Vagina (tissue), 2 donors: ENCODE measurements at regions not wholly inside any gene's neighbourhood (a gene's known extent, or its start where the extent isn't known, plus 50 kb on each side); places are given as distances from the start of the nearest gene placed in this dataset.

ENCODE experiments used
- DNase-seq, 2 donors: peaks; one replicate each; pipeline ENCODE4 v3.0.0-alpha.2; 2017; ENCODE audit errors: extremely low spot score in 2 of 2
- H3K27ac ChIP-seq: fragments of 200-600 bp; sonication (generic); one replicate; pipeline ENCODE4 v1.5.1; 2019
- H3K27me3 ChIP-seq: fragments of 200-600 bp; sonication (generic); one replicate; pipeline ENCODE4 v1.5.1; 2019
- H3K36me3 ChIP-seq, 2 donors: fragments of 200-600 bp; sonication (generic); one replicate each; pipeline ENCODE4 v1.5.1; 2017 to 2019
- H3K4me1 ChIP-seq: fragments of 200-600 bp; sonication (generic); one replicate; pipeline ENCODE4 v1.5.1; 2019
- H3K4me3 ChIP-seq, 2 donors: fragments of 200-600 bp; sonication (generic); 1 replicate in 1 of 2; 2 replicates in 1 of 2; pipeline ENCODE4 v1.5.1; 2016 to 2019
- H3K9me3 ChIP-seq: fragments of 200-600 bp; sonication (generic); one replicate; pipeline ENCODE4 v1.5.1; 2019
- POLR2A ChIP-seq, 2 donors: fragments of 450-650 bp; IDR thresholded peaks; one replicate each; pipeline ENCODE4 v1.6.1; 2017; ENCODE audit warnings: antibody characterized with exemption in 2 of 2, mild to moderate bottlenecking in 2 of 2, moderate library complexity in 2 of 2
- POLR2AphosphoS5 ChIP-seq, 2 donors: sonication (generic); formaldehyde crosslinking; IDR thresholded peaks; one replicate each; pipeline ENCODE4 v1.9.0; 2017; ENCODE audit warnings: antibody characterized with exemption in 2 of 2, mild to moderate bottlenecking in 2 of 2, low read depth in 1 of 2; ENCODE audit not compliant: insufficient read depth in 1 of 2
- intact Hi-C: fragments of 100-400 bp; cut with DNase I; formaldehyde crosslinking; loops from one replicate; pipeline ENCODE4 v1.15.1; 2023
- TF ChIP-seq, protein P1 (sequence below), 3 experiments: fragments of 450-650 bp in 2 of 3; fragments of 200-600 bp in 1 of 3; sonication (generic) in 1 of 3; IDR thresholded peaks; one replicate each; pipeline ENCODE4 v1.5.1; 2017 to 2019; ENCODE audit warnings: antibody characterized with exemption in 3 of 3, mild to moderate bottlenecking in 2 of 3, moderate library complexity in 2 of 3

DNA sequence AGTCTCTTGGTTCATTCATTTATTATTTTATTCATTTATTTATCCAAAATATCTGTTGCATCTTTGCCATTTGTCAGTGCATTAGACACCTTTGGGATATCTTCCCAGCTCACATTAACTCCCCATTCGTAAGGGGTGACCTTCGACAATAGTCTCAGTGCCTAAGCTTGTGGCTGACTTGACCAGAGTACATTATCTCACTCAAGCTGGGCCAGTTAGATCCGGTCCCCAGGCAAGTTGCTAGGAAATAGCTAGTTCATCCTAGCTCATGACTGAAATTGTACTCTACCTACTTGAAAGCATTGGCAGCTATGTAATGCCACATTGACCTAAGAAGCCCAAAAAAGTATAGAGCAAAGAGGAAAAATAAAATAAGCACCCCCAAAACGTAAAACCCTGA is 165.3 kb downstream of the FBXO8 start:
- Histone ChIP-seq H3K4me1 (no peaks in the 10 kb centered on the region), H3K27ac (no peak overlapping the region), H3K9me3 (no peaks in the 10 kb centered on the region), H3K4me3 (no peak overlapping the region), H3K36me3 (no peaks in the 10 kb centered on the region), H3K27me3 (no peaks in the 10 kb centered on the region)
- intact Hi-C loops = no loop called here
- DNase-seq = no peak
- TF ChIP-seq, protein P1, sequence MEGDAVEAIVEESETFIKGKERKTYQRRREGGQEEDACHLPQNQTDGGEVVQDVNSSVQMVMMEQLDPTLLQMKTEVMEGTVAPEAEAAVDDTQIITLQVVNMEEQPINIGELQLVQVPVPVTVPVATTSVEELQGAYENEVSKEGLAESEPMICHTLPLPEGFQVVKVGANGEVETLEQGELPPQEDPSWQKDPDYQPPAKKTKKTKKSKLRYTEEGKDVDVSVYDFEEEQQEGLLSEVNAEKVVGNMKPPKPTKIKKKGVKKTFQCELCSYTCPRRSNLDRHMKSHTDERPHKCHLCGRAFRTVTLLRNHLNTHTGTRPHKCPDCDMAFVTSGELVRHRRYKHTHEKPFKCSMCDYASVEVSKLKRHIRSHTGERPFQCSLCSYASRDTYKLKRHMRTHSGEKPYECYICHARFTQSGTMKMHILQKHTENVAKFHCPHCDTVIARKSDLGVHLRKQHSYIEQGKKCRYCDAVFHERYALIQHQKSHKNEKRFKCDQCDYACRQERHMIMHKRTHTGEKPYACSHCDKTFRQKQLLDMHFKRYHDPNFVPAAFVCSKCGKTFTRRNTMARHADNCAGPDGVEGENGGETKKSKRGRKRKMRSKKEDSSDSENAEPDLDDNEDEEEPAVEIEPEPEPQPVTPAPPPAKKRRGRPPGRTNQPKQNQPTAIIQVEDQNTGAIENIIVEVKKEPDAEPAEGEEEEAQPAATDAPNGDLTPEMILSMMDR (IDR thresholded peaks at IDR 0.05) = no peak
- no peak for TF ChIP-seq POLR2AphosphoS5 (IDR thresholded peaks at IDR 0.05; ENCODE audit: insufficient read depth in 1 of 2, low read depth in 1 of 2)

DNA sequence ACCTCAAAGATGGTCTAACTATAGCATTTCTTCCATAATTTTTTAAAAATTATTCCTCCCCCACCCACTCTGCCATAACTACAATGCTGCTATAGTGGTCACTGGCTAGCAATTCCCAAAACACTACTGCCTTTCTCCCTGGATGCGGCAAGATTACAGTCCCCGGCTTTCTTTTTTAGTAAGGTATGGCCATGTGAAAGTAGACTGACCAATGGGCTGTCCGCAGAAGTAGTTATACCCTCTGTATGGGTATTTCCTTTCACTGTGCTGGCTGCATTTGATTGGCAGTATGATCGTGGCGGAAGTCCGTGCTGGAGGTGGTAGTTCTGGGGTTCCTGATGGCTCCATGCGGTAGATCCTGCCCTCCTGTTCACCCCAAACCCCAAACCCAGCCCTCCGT is 166.0 kb downstream of the FBXO8 start:
- H3K4me3 ChIP-seq = no peak overlapping the region
- H3K4me1 ChIP-seq = no peaks in the 10 kb centered on the region
- H3K36me3 ChIP-seq = no peaks in the 10 kb centered on the region
- no peaks in the 10 kb centered on the region for H3K27me3 ChIP-seq
- H3K27ac ChIP-seq = no peak overlapping the region
- no peak for DNase-seq
- TF ChIP-seq, protein P1 (IDR thresholded peaks at IDR 0.05) = no peak
- no peak for TF ChIP-seq POLR2AphosphoS5 (IDR thresholded peaks at IDR 0.05; ENCODE audit: insufficient read depth in 1 of 2, low read depth in 1 of 2)
- no peak for TF ChIP-seq POLR2A (IDR thresholded peaks at IDR 0.05)
- H3K9me3 ChIP-seq = no peaks in the 10 kb centered on the region
- intact Hi-C loops = no loop called here

DNA sequence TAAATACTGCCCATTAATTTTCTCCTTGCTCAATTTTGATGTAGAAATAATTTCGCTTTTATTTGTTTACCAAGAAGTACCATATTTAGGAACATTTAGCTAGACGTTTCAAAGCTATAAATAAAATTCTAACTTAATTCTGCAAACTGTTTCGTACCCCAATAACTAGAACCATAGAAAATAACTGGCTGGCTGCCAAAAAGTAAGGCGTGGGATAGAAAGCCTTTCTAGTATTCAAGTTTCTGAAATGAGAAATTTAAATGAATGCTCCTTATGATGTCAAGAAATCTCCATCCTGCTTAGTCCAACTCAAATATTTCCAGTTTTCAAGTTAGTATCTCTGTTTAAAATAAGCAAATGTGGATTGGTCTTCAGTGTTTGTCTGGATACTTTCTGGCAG is 167.4 kb downstream of the FBXO8 start:
- Histone ChIP-seq H3K9me3 (no peaks in the 10 kb centered on the region), H3K36me3 (no peaks in the 10 kb centered on the region), H3K27ac (no peak overlapping the region), H3K4me3 (no peak overlapping the region), H3K27me3 (no peaks in the 10 kb centered on the region), H3K4me1 (no peaks in the 10 kb centered on the region)
- TF ChIP-seq, protein P1 (IDR thresholded peaks at IDR 0.05) = no peak
- TF ChIP-seq POLR2AphosphoS5 (IDR thresholded peaks at IDR 0.05; ENCODE audit: insufficient read depth in 1 of 2, low read depth in 1 of 2) (no peak), POLR2A (IDR thresholded peaks at IDR 0.05) (no peak)
- DNase-seq = no peak
- intact Hi-C loops = no loop called here

DNA sequence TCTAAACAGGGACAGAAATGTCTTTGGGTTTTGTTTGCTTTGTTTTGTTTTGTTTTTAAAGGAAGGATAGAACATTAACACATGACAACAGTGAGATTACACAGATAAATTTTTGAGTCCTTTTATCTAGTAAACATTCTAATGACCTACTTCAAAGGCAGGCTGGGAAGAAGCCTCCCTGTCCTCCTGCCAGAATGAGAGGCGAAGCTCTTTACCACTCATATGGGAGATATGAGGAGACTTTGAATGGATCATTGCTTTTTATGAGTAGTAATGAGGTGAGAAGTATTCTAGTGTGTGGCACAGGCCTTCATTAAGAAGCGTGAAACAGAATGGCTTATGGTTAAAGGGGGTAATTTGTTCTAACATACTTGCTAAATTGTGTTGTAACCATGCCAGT is 172.0 kb downstream of the FBXO8 start:
- Histone ChIP-seq H3K27me3 (no peaks in the 10 kb centered on the region), H3K4me1 (no peaks in the 10 kb centered on the region), H3K9me3 (no peaks in the 10 kb centered on the region), H3K27ac (no peak overlapping the region), H3K4me3 (no peak overlapping the region), H3K36me3 (no peaks in the 10 kb centered on the region)
- intact Hi-C loops = no loop called here
- DNase-seq = no peak
- TF ChIP-seq POLR2AphosphoS5 (IDR thresholded peaks at IDR 0.05; ENCODE audit: insufficient read depth in 1 of 2, low read depth in 1 of 2) = no peak
- TF ChIP-seq, protein P1 (IDR thresholded peaks at IDR 0.05) = no peak
- TF ChIP-seq POLR2A (IDR thresholded peaks at IDR 0.05) = no peak

DNA sequence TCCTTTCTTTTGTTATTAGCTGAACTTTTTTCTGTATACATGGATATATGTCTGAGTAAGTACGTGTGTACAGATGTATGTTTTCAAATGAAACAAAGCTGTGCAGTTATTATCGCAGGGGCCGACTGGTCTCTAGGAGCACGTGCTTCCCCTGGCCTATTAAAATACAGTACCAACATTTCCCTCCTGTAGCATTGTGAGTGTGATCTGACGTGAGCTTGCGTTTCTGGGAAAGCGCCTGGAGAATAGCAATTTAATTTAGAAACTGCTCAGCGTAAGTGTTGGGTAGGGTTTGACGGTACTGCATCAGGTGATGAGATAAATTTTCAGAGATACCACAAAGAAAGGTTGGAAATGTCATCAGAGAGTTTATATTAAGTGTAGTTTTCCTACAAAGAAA is 173.3 kb downstream of the FBXO8 start:
- intact Hi-C loops = no loop called here
- no peak for DNase-seq
- H3K36me3 ChIP-seq = no peaks in the 10 kb centered on the region
- TF ChIP-seq POLR2AphosphoS5 (IDR thresholded peaks at IDR 0.05; ENCODE audit: insufficient read depth in 1 of 2, low read depth in 1 of 2) = no peak
- H3K27me3 ChIP-seq = no peaks in the 10 kb centered on the region
- no peak overlapping the region for H3K4me3 ChIP-seq
- H3K4me1 ChIP-seq = no peaks in the 10 kb centered on the region
- H3K27ac ChIP-seq = no peak overlapping the region
- H3K9me3 ChIP-seq = no peaks in the 10 kb centered on the region
